GM11168 (cell line): ENCODE measurements at regions not wholly inside any gene's neighbourhood (a gene's known extent, or its start where the extent isn't known, plus 50 kb on each side); places are given as distances from the start of the nearest gene placed in this dataset.

Source experiments
- in situ Hi-C: fragments of 300-500 bp; cut with MboI; formaldehyde crosslinking; loops from one replicate; pipeline ENCODE4 v1.12.0; 2022; ENCODE audit warnings: low sequenced_read_pairs; ENCODE audit not compliant: unreplicated experiment

GRCh38 chr4:16284050-16284449 lies 57.8 kb upstream of the TAPT1 start:
- in situ Hi-C loops: no loop called here

GRCh38 chr4:16278178-16278577 lies 51.9 kb upstream of the TAPT1 start:
- in situ Hi-C loops: no loop called here
